KG1 (cell line): ENCODE measurements at regions not wholly inside any gene's neighbourhood (a gene's known extent, or its start where the extent isn't known, plus 50 kb on each side); places are given as distances from the start of the nearest gene placed in this dataset.
"Not testable (repeated sequence)": the region's sequence is repeated elsewhere in the genome, so short reads cannot be mapped to it uniquely, and the experiment has no call there.

ENCODE experiments used
- DNase-seq: peaks from one replicate; lab custom pipeline; 2025; lab: John Stamatoyannopoulos, UW

DNA sequence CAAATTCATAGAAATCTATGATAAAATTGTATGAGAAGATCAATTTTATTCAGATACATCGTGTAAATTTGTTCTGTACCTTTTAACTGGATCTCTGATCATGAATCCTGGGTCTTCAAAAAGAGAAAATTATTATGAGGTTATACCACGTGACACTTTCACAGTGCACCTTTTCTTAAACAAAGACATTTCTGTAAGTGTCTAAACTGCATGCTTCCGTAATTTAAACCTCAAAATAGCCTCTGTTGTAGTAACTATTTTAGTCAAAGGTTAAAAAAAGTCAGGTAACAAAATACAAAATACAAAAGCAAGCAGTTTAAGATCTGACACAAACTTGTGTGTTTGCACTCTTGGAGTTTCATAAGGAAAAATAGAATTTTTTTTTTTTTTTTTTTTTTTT, 171.3 kb downstream of the SPIN4 start:
- not testable (repeated sequence) for DNase-seq

DNA sequence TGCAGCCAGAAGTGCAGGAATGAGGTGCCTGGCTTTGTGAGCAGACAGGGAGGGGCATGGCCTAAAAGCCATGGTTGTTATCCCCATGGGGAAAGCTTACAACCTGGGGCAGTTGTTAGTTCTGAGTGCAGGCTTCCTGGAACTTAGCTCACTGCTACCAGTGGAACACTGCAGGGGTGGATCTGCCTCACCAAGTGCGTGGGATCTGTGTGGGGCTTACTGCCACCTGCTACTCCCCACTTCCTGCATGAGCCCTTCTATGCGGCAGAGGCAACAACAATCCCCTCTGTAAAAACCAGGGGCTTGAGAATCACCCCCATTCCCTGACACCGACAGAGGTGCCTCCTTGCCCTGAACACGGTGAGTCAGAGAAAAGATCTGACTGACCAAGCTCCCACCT, 174.6 kb downstream of the SPIN4 start:
- not testable (repeated sequence) for DNase-seq

DNA sequence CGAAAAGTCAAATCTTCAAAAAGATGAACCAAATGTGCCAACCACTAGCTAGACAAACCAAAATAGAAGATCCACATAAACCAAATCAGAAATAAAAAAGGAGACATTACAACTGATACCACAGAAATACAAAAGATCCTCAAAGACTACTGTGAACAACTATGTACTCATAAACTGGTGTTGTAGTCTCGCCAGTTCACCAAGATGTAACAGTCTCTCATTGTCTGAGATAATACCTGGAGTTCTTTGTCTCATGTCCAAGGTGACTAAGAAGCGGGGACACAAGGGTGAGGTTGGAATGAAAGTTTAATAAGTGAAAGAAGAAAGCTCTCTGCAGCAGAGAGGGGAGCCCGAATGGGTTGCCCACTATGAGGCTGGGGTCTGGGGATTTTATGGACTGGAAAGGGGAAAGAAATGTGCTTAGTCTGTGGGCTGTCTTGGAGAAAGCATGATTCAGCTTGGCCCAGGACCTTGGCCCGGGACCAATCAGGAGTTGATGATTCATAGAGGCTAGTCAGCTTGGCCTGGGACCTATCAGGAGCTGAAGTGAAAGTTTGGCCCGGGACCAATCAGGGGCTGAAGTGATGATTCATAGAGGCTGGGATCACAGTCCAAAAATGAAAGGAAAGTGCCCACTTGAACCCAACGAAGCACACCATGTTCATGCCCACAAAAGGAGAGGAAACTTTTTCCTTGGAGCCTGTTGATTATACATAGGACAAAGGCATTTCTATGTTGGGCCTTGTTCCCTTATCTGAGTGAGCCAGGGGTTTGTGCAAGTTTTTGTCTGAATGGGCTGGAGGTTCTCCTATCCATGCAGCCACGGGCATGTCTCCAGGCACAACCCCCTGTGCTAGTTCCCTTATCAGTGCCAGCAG, 177.1 kb downstream of the SPIN4 start:
- DNase-seq: not testable (repeated sequence)

DNA sequence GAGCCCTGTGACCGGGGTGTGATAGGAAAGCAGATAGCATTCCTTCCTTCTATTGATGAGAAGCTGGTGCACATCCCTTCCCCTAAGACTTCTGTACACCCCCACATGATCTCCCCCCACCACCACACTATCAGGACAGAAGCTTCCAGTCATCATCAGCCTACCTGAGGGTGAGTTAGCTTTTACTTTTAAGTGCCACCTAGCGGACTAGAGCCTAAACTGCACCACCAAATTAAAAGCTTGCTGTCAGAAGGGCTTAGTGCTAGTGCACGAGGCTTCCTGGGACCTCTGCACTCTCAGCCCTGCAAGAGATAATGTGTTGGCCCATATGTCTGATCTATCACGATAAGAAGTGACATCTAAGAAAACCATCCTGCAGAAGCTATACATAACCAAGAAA, 181.7 kb downstream of the SPIN4 start:
- DNase-seq: not testable (repeated sequence)

DNA sequence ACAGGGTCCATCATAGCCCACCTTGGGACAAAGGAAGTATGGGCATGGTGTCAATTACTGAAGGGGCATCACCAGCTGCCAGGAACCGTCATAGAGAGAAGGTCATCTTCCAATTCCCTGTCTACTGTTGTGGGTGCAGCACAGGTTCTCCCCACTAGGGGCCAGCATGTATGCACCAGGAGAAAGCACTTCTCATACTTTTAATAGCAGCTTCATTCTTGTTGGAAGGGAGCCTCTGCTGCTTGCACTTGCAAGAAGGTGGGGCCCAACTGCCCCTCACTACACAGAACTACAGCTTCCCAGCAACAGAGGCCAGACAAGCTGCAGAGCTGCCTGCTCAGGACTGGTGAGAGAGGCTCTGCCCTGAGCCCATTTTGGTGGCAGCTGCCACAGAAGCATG, 182.2 kb downstream of the SPIN4 start:
- DNase-seq: not testable (repeated sequence)

DNA sequence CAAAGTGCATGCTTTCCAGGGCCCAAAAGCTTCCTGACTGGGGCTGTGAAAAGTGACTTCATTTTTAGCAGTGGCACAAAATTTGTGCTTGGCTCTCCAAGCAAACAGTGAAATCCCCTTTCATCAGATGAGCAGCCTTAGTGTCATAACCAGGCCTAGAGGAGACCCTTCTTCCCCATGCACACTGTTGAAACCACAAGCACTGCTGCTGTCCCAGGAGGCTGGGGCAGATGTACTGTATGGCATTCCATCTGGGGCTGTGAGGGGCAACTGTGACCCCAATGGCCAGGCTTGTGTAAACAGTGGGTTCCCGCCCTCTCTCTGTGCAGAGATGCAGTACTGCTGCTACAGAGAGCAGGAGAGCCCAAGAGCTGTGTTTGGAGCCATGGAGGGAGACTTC, 184.1 kb downstream of the SPIN4 start:
- not testable (repeated sequence) for DNase-seq

DNA sequence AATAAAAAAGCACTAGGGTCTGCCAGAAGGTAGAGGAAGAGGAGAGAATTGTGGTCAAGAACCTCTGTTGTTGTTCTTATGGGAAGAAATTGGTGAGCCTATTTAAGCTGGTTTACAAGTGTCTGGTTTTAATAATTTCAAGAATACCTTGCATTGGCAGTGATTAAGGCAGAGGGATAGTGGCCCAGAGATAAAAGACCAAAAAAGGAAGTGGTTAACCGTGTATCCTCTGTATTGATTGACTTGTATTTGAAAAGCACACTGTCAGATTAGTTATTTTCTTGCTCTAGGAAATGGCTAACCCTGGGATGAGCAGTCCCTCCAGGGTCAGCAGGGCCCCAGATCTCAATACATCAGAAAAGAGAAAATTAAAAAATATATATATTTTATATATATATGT, 190.1 kb downstream of the SPIN4 start:
- DNase-seq: not testable (repeated sequence)

DNA sequence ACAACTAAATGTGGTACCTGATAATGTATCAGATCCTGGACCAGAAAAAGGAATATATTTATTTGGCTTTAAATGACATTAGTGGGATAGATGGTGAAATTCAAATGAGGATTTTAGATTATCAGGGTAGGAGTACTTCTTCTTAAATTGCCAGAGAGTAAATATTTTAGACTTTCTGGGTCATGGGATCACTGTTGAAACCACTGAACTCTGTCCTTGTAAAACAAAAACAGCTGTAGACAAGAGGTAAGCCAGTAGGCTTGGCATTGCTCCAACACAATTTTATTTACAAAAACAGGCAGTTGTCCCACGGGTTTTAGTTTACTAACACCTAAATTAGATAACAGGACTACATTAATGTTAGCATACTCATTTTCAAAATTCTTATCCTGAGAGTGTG, 190.8 kb downstream of the SPIN4 start:
- not testable (repeated sequence) for DNase-seq

DNA sequence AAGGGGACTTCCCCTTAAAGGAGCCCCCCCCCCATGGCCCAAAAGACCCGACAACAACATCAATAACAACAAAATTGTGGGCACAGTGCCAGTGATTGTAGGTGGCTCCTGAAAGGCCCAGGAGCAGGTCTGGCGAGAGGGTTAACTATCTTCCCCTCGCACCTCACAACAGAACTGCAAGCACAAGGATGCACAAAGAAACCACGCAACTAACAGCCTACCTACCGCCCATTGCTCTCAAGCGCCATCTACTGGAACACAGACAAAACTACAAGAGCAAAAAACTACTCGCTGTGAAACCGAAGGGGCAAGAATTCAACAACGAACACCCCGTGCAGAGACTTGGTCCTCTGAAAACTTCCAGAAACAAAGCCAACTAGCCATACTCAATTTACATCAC, 205.6 kb downstream of the SPIN4 start:
- DNase-seq: not testable (repeated sequence)

DNA sequence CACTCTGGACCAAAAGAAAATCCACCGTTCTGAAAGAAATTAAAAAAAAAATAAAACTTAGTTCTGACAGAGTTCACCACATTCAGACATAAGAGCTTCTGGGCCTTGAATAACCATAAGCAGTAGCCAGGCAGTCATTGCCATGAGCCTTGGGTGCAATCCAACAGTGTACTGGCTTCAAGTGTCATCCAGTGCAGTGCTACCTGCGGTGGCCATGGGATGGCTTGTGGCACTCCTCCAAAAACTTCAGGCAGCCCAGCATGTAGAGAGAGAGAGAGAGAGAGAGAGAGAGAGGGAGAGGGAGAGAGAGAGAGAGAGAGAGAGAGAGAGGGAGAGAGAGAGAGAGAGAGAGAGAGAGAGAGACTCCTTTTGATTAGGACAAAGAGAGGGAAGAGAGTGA, 208.5 kb downstream of the SPIN4 start:
- DNase-seq: not testable (repeated sequence)

DNA sequence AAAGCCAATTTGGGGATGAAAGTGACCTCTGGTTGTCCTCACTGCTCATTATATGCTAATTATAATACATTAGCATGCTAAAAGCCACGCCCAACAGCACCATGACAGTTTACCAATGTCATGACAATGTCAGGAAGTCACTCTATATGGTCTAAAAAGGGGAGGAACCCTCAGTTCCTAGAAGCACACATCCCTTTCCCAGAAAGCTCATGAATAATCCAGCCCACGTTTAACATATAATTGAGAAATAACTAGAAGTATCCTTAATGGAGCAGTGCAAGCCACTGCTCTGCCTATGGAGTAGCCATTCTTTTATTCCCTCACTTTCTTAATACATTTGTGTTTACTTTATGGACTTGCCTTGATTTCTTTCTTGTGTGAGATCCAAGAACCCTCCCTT, 215.3 kb downstream of the SPIN4 start:
- DNase-seq: not testable (repeated sequence)

DNA sequence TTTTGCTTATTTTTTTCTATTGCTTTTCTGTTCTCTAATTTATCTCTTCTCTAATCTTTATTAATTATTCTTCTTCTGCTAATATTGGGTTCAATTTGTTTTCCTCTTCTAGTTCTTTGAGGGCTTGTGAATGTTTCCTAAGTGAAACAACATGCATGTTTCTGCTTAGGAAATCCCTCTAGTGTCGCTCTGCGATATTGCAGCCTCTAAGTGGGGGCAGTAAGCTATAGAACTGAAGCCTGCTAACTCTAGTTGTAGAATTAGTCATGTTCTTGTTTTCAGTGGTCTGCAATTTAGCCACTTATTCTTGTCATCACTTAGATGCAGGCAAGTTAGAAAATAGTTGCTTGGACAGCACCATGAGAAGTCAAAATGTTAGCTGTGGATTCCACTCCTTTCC, 222.6 kb downstream of the SPIN4 start:
- peak; percentile 1 for DNase-seq

DNA sequence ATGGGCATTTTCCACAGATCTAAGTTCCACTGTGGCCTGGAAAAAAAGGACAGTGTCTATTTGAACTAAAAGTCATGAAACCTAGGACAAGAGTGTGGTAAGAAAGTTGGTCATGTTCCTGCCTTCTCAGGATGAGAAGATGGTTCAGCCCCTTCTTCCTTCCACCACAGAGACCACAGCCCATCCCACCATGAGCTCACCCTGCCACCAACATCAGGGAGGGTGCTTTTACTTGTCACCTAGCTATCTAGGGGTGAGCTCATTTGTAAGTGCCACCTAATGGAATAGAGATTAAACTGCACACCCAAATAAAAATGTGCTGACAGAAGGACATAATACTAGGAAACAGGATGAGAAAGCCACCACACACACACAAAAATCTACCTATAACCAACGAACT, 235.9 kb downstream of the SPIN4 start:
- DNase-seq: no peak

DNA sequence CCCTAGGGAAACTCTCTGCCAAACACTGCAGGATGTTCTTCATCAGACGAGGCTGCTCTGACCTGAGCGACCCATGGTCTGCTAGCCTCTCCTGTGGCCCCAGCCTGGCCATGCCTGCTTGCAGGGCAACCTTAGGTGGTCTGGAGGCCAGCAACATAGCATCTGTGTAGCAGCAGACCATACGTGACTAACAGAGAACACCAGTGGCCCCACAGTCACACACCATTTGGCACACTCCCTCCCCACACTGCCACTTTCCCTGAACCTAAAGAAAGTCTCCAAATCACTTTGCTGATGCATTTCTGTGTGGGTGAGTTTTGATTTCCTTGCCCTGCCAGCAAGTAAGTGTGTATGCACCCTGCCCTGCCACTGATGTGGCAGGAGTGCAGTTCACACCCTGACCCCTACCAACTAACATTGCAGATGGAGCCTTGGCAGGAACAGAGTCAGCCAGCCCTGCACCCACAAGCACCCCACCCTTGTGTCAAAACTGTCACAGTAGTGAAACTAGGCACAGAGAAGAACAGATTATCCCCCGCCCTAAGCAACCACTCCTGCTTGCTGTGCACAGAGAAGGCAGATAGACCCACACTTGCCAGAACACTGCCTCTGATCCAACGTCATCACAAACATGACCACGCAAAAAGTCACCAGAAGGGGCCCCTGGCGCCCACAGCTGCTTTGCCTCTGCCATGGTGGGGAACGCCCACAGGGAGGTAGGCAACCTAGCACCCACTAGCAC, 249.1 kb downstream of the SPIN4 start:
- DNase-seq: no peak

DNA sequence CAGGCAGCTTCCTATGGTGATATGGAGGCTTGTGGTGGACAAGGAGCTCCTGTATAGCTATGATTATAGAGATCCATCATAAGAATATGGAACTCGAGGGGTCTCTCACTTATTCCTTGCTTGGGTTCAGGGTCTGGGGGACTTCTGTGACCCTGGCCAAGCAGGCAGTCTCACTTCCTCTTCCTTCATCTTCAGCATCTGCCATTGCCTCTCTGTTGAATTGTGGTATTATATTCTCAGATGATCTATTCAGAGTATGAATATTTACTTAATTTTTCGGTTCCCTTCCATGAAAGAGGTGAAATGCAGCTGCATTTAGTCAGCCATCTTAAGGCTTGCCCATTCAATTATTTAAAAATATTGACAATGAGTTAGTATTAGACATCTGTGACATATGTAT, 292.9 kb downstream of the SPIN4 start:
- no peak for DNase-seq

DNA sequence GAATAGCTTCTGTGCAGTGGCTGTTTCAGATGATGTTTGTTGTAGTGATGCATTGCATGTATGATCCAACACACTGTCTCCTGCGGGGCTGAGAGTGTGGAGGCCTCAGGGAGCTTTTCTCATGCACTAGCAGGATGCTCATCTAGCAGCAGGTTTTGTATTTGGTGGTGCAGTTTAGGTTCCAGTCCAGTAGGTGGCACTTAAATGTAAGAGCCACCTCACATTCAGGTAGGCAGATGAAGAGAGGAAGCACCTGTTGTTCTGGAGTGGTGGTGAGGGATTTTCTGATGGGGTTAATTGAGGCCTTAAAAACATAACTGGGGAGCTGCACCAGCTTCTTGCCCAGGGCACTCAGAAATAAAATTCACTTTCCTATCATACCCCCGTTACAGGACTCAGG, 300.9 kb downstream of the SPIN4 start:
- no peak for DNase-seq

DNA sequence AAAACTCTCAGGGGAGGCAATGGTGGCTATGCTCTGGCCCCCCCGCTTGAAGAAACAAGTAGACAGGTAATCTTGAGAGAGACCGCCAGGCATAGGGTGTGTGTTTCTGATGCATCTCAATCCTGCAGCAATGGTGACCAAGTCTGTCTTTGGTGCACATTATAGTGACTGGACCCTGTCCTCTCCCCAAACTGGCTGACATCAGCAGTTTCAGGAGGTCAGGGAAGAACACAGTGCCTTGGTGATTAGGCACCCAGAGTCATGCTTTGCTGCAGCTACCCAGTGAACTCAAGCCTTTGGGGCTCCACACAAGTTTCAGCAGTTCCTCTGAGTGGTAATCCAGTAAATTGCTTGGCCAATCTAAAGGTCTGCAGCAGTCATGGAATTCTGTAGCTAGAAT, 318.3 kb downstream of the SPIN4 start:
- DNase-seq: no peak

DNA sequence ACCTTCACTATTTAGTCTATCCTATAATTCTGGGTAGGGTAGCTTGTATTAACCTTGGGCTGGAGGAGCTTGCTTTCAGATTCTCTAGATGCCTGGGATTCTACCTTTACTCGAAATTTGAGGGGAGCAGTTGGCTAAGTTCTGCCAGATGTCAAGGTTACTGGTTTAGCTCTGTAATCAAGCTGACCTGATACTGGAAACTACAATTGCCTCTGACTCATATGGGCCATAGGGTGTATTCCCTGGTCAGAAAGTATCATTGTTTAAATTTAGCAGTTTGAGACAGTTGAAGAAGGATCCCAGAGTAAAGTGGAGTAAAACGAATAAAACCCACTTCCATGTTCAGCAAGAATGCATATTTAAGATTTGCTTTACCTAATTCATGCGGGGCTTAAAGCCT, 337.6 kb downstream of the SPIN4 start:
- DNase-seq: no peak

DNA sequence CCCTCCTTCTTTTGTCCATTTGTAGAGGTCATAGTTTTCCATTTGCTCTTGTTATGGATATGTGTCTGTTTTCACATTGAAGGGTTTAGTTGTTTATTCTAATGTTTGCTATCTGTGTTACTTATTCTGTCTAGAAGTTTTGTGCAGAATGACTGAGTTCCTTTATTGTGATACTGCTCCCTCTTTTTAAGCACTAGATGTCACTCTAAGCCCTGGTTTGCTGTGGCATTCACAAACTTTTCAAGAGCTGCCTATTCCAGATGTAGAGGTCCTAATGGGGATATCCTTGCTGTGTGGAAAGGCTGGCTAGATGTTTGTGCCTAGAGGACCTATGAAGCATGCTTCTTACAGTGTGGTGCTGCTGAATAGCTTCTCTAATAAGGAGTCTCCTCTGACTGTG, 338.6 kb downstream of the SPIN4 start:
- no peak for DNase-seq

DNA sequence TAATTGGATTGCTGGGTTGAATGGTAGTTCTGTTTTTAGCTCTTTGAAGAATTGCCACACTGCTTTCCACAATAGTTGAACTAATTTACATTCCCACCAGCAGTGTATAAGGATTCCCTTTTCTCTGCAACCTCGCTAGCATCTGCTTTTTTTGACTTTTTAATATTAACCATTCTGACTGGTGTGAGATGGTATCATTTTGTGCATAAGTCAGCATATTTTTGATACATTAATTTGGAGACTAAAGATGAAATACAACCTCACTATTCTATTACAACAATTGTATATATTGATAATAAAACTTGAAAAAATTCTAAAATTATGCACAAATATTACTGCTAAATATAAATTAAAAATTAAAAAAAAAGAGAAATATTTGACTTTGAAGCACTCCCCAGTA, 350.9 kb downstream of the SPIN4 start:
- not testable (repeated sequence) for DNase-seq
